BLaER1 treated with 17β-estradiol and CSF1 and Interleukin-3, amounts not matched to agents 10 nM and 100 nM (cell line): ENCODE measurements at regions not wholly inside any gene's neighbourhood (a gene's known extent, or its start where the extent isn't known, plus 50 kb on each side); places are given as distances from the start of the nearest gene placed in this dataset.

ENCODE experiments used
- H3K27ac ChIP-seq, 11 experiments: shearing (Covaris generic); formaldehyde crosslinking; 2 replicates each; pipeline ENCODE4 v1.8.1; 2022
- H3K27me3 ChIP-seq, 11 experiments: shearing (Covaris generic); formaldehyde crosslinking; 2 replicates each; pipeline ENCODE4 v1.8.1; 2022
- H3K36me3 ChIP-seq, 11 experiments: shearing (Covaris generic); formaldehyde crosslinking; 2 replicates each; pipeline ENCODE4 v1.8.1; 2022
- H3K4me1 ChIP-seq, 10 experiments: shearing (Covaris generic); formaldehyde crosslinking; 2 replicates each; pipeline ENCODE4 v1.8.1; 2022
- H3K4me2 ChIP-seq, 11 experiments: shearing (Covaris generic); formaldehyde crosslinking; 2 replicates each; pipeline ENCODE4 v1.8.1; 2022
- H3K4me3 ChIP-seq, 10 experiments: shearing (Covaris generic); formaldehyde crosslinking; 2 replicates each; pipeline ENCODE4 v1.8.1; 2022
- H3K9ac ChIP-seq, 11 experiments: shearing (Covaris generic); formaldehyde crosslinking; 2 replicates each; pipeline ENCODE4 v1.8.1; 2022
- H3K9me3 ChIP-seq, 11 experiments: shearing (Covaris generic); formaldehyde crosslinking; replicated peaks in 1 of 11; 2 replicates each; pipeline ENCODE4 v1.8.1; 2022
- H4K20me1 ChIP-seq, 11 experiments: shearing (Covaris generic); formaldehyde crosslinking; 2 replicates each; pipeline ENCODE4 v1.8.1; 2022
- Cebpa-rat ChIP-seq, 11 experiments: shearing (Covaris generic); IDR thresholded peaks; 2 replicates each; pipeline ENCODE4 v1.8.1; 2022

DNA sequence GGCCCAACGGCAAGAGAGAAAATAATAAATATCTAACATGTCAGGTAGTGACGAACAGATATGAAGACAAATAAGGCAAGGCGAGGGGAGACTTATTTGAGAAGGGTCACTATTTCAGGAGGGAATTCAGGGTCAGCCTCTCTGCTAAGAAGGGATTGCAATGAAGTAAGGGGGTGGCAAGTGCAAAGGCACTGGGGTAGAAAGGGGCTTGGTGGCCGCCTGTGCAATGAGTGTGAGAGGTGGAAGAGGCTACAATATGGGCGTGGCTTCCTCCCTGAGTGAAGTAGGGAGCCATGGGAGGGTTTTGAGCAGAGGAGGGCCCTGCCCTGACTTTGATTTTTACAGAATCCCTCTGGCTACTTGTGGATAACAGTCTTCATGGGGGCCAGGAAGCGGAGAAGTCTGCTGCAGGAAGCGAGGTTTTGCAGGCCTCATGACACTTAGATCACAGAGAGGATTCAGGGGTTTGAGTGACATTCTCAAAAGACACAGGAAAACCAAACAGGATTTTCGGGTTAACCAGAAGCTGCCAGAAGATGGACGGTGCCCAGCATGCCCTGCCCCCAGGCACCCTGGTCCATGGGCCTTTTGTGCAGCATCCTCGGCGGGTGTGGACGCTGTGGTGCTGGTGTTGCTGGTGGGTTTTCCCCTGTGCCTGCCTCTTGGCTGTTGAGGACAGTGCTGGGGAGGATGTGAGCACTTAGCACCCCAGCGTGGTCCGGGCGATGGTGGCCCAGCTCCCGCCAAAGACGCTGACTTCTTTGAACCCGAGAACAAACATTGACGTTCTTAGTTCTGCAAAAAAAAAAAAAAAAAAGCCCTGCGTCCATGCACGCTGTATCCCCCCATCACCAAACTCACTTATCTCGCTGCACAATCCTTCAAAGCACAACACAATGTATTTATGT is 124.2 kb upstream of the PTPN1 start:
- Histone ChIP-seq H3K27ac (peak overlapping the region in 9 of 11 experiments; percentile 14 to 65 (median 47); a peak in 13 of 22 replicates), H3K4me2 (peak overlapping the region; percentile 70 to 93 (median 85)), H3K9ac (peak overlapping the region in 9 of 11 experiments; percentile 11 to 55 (median 39); a peak in 15 of 22 replicates), H3K27me3 (no peaks in the 10 kb centered on the region), H3K4me3 (peak overlapping the region in 2 of 10 experiments; percentile 21 to 25; a peak in 1 of 20 replicates), H3K4me1 (peaks cover 61 to 80% (median 69%) of the 10 kb centered on the region in 10 experiments), H3K9me3 (no peaks in the 10 kb centered on the region), H3K36me3 (no peaks in the 10 kb centered on the region), H4K20me1 (no peaks in the 10 kb centered on the region)
- TF ChIP-seq Cebpa-rat (IDR thresholded peaks at IDR 0.05) = no peak

DNA sequence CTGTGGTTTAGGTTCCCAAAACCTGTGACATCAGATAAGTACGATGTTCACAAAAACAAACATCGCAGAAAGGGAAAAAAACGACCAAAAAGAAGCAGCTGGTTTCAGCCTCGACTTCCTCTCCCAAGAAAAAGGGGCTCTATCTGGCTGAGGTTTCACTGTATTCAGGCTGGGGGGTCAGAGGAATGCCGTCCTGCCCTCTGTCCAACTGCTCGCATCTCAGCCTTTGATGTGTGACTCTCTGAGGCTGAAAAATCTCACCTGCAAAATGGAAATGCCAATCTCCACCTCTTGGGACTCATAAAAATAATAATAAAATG is 123.6 kb upstream of the PTPN1 start:
- H3K27me3 ChIP-seq = no peaks in the 10 kb centered on the region
- peak overlapping the region; percentile 70 to 93 (median 85) for H3K4me2 ChIP-seq
- H3K9me3 ChIP-seq = no peaks in the 10 kb centered on the region
- H3K36me3 ChIP-seq = no peaks in the 10 kb centered on the region
- peak overlapping the region in 8 of 11 experiments; percentile 15 to 55 (median 40); a peak in 11 of 22 replicates for H3K9ac ChIP-seq
- H3K27ac ChIP-seq = peak overlapping the region in 6 of 11 experiments; percentile 33 to 65 (median 58); a peak in 9 of 22 replicates
- H4K20me1 ChIP-seq = no peaks in the 10 kb centered on the region
- H3K4me1 ChIP-seq = peaks cover 55 to 74% (median 63%) of the 10 kb centered on the region in 10 experiments
- peak overlapping the region in 1 of 10 experiments; percentile 25; a peak in 1 of 20 replicates for H3K4me3 ChIP-seq
- no peak for TF ChIP-seq Cebpa-rat (IDR thresholded peaks at IDR 0.05)

- TF ChIP-seq Cebpa-rat (IDR thresholded peaks at IDR 0.05) = no peak
- H3K4me2 ChIP-seq = peak overlapping the region; percentile 9 to 87 (median 70); a peak in 19 of 22 replicates
Measured at GRCh38 chr20:50387218-50387995, 122.8 kb upstream of the PTPN1 start.

DNA sequence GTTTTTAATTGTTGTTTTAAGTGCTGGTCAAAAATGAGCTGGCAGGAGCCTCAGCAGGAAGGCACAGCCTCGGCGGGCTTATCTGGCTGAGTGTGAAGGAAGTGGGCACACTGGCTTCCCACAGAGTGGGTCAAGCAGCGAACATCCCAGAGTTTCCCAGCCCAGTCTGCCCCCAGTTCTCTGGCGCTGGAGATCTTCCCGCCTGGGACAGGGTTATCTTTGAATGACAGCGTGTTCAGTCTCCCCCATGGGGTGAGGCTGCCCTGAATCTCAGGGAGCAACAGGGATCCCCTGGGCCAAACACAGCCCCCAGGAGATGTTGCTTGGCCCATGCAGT is 122.2 kb upstream of the PTPN1 start:
- H3K27ac ChIP-seq = peak overlapping the region in 2 of 11 experiments; percentile 3 to 7; a peak in 2 of 22 replicates
- H3K4me2 ChIP-seq = peak overlapping the region; percentile 9 to 87 (median 70); a peak in 18 of 22 replicates
- no peaks in the 10 kb centered on the region for H3K9me3 ChIP-seq
- H3K4me3 ChIP-seq = no peak overlapping the region
- H3K36me3 ChIP-seq = no peaks in the 10 kb centered on the region
- H4K20me1 ChIP-seq = no peaks in the 10 kb centered on the region
- peak overlapping the region in 2 of 11 experiments; percentile 2 to 6; a peak in 2 of 22 replicates for H3K9ac ChIP-seq
- H3K4me1 ChIP-seq = peaks cover 41 to 70% (median 52%) of the 10 kb centered on the region in 10 experiments
- H3K27me3 ChIP-seq = no peaks in the 10 kb centered on the region
- no peak for TF ChIP-seq Cebpa-rat (IDR thresholded peaks at IDR 0.05)

More at GRCh38 chr20:50387218-50387995, 122.8 kb upstream of the PTPN1 start:
- peak overlapping the region in 2 of 11 experiments; percentile 2 to 6; a peak in 2 of 22 replicates for H3K9ac ChIP-seq
- peak overlapping the region in 1 of 11 experiments; percentile 7; a peak in 1 of 22 replicates for H3K27ac ChIP-seq
- H3K4me1 ChIP-seq = peaks cover 47 to 73% (median 58%) of the 10 kb centered on the region in 10 experiments
- H3K9me3 ChIP-seq = no peaks in the 10 kb centered on the region
- H3K27me3 ChIP-seq = no peaks in the 10 kb centered on the region
- no peaks in the 10 kb centered on the region for H3K36me3 ChIP-seq
- H4K20me1 ChIP-seq = no peaks in the 10 kb centered on the region
- H3K4me3 ChIP-seq = no peak overlapping the region

GRCh38 chr20:50388733-50389437 is 121.3 kb upstream of the PTPN1 start:
- Histone ChIP-seq H3K9me3 (no peaks in the 10 kb centered on the region), H3K27ac (no peak overlapping the region), H3K9ac (no peak overlapping the region), H3K4me1 (peaks cover 40 to 67% (median 45%) of the 10 kb centered on the region in 10 experiments), H4K20me1 (no peaks in the 10 kb centered on the region), H3K27me3 (no peaks in the 10 kb centered on the region), H3K36me3 (no peaks in the 10 kb centered on the region), H3K4me2 (no peak overlapping the region; a peak in 1 of 22 replicates), H3K4me3 (no peak overlapping the region)
- TF ChIP-seq Cebpa-rat (IDR thresholded peaks at IDR 0.05) = no peak

DNA sequence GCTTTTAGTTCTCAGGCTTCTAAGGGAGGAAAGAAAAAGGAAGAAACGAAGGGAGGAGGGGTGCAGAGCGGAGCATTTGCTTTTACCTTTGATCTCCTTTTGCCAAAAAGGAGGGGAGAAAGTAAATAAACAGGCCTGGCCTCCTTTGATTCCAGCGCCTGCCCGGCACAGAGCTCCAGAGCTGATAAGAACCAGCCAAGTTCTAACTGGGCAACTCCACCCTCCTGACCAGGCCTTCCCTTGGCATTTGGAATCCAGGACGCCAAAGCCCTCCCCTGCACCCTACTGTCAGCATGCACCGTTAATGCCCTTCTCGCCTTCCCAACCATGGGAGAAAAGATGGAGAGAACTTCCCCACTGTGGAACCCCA is 120.8 kb upstream of the PTPN1 start:
- no peak for TF ChIP-seq Cebpa-rat (IDR thresholded peaks at IDR 0.05)
- Histone ChIP-seq H3K9ac (no peak overlapping the region), H3K9me3 (no peaks in the 10 kb centered on the region), H4K20me1 (no peaks in the 10 kb centered on the region), H3K27me3 (no peaks in the 10 kb centered on the region), H3K4me1 (peaks cover 44 to 68% (median 48%) of the 10 kb centered on the region in 10 experiments), H3K4me2 (no peak overlapping the region; a peak in 2 of 22 replicates), H3K27ac (no peak overlapping the region), H3K36me3 (no peaks in the 10 kb centered on the region), H3K4me3 (no peak overlapping the region)

- Histone ChIP-seq H3K4me2 (no peak overlapping the region; a peak in 1 of 22 replicates), H3K9ac (no peak overlapping the region; a peak in 1 of 22 replicates), H3K4me3 (no peak overlapping the region), H3K27me3 (no peaks in the 10 kb centered on the region), H3K27ac (no peak overlapping the region), H4K20me1 (no peaks in the 10 kb centered on the region), H3K9me3 (no peaks in the 10 kb centered on the region), H3K4me1 (peaks cover 45 to 68% (median 50%) of the 10 kb centered on the region in 10 experiments), H3K36me3 (no peaks in the 10 kb centered on the region)
- no peak for TF ChIP-seq Cebpa-rat (IDR thresholded peaks at IDR 0.05)
Measured at GRCh38 chr20:50389808-50390684, 120.1 kb upstream of the PTPN1 start.
